Skin of body (tissue), 1 donor: ENCODE measurements at regions not wholly inside any gene's neighbourhood (a gene's known extent, or its start where the extent isn't known, plus 50 kb on each side); places are given as distances from the start of the nearest gene placed in this dataset.
"Not testable (repeated sequence)": the region's sequence is repeated elsewhere in the genome, so short reads cannot be mapped to it uniquely, and the experiment has no call there.

Experiments used
- DNase-seq: peaks from one replicate; lab custom pipeline; 2025; lab: John Stamatoyannopoulos, UW

DNA sequence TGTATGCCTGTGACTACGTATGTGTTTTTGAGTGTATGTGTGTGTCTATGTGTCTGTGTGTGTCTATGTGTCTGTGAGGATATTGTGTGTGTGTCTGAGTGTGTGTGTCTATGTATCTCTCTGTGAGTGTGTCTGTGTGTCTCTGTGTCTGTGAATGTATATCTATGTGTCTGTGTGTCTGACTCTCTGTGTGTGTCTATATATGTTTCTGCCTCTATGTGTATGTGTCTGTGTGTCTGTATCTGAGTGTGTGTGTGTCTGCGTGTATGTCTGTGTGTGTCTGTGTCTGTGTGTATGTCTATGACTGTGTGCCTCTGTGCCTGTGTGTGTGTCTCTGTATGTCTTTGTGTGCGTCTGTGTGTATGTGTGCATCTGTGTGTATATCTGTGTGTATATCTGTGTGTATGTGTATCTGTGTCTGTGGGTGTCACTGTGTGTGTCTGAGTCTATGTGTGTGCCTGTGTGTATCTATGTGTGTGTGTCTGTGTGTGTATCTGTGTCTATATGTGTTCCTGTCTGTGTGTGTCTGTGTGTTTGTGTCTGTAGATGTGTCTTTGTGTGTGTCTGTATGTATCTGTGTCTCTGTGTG lies 172.7 kb downstream of the MYCN start:
- no peak for DNase-seq

DNA sequence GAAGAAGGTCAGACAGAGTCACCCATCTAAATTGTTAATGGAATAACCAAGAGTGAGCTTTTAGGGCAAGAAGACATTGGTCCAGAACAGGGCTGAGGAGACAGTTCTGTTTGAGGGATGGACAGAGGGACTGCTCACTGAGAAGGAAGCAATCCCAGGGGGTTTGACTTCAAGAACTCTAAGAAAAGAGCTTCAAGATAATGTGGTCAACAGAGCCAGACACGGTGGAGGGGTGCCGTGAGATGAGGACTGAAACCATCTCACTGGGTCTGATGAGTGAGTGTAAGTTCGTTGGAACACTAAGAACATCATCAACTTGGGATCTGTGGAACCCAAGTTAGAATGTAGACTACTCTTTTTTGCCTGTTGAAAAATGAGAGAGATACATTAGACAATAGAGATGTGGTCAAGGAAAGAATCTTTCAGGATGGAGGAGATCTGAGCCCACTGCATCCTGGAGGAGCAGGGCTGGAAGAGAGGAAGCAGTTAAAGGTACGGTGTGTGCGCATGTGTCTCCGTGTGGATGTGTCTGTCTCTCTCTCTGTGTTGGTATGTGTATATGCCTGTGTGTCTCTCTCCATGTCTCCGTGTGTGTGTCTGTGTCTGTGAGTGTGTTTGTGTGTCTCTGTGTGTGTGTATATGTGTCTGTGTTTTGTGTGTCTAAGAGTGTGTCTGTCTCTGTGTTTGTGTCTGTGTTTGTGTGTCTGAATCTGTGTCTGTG lies 172.1 kb downstream of the MYCN start:
- DNase-seq: no peak

DNA sequence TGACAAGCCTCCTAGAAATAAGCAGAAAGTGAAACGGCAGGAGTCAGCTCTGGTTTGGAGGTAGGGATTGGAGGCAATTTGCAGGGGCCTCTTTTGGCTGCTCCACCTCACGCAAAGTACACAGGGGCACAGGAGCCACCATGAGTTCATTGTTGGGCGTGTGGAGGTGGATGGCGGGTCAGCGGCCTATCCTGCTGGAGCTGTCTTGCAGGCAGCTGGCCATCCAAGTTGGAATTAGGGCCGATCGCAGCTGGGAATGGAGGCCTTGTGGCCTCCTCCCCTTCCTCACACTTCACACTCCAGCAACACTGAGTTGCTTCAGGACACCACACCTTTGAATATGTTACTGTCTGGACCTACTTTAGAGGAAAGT lies 171.5 kb downstream of the MYCN start:
- no peak for DNase-seq

DNA sequence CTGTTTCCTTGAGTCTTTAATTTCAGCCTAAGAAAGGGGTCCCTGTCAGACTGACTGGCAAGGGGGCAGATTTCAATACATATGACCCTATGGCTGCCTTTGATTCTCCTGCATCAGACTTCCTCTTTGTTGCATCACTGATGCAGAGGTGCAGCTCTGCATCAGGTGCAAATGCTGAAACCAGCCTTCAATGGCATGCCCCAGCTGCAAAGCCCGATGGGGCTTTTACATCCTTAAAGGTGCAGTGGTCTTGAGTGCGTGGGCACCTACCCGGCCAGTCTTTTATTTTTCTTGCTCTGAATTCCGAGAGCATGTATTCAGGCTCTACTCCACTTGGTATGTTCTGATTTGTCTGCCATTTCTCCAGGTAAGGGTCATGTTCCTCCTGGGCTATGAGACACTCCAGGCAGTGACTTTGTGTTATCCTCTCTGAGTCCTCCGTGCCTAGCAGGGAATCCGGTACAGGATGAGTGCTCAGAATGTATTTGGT lies 169.5 kb downstream of the MYCN start:
- DNase-seq: no peak

DNA sequence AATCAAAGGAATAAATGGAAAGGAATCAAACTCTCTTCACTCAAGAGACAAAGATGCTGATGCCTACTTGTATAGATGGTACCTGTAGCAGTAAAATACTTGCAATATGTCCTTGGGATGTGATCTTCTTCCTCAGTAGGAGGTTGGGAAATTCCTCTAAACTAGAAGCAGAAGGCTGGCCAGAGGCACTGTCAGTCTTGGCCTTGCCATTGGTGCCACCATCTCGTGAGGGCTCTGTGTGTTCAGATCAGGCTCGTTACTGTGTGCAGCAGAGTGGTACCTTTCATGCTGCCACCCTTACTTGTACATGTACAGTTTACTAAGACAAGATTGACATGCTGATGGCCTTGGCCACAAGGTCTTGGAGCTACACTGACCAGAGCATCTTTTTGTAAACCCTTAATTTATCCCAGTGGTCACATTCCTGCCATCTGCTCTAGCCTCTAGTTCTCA lies 169.0 kb downstream of the MYCN start:
- no peak for DNase-seq

DNA sequence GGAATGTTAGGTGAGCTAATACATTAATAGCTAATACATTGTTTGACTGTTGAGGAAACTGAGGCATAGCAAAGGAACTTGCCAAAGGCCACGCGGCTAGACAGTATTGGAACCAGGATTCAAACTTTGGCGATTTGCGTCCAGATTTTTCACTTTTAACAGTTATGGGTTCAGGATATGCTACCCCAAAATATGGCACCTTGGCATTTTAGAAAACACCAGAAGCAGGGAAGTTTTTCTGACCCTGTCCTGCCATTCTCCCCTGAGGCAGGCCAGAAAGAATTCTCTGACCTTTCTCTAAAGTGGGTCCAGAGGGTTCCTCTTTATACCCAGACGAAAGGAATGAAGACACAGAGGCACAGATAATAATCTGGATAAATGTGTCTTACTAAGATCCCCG lies 166.9 kb downstream of the MYCN start:
- no peak for DNase-seq

DNA sequence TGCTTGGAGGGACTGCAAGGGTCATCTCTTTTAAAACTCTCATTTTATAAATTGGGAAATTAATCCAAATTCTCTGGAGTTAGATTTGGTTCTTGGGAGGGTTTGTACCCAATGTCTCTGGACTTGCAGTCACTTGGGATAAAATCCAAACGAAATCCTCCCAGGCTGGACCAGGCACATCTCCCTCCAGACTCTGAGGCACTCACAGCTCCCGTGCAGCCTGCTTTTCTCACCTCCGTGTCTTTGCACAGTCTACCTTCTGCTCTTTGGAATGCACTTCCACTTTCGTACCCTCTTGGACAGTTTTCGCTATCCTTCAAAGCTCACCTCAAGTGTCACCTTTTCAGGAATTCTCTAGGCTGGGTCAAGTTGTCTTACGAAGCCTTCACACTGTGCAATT lies 166.3 kb downstream of the MYCN start:
- no peak for DNase-seq

DNA sequence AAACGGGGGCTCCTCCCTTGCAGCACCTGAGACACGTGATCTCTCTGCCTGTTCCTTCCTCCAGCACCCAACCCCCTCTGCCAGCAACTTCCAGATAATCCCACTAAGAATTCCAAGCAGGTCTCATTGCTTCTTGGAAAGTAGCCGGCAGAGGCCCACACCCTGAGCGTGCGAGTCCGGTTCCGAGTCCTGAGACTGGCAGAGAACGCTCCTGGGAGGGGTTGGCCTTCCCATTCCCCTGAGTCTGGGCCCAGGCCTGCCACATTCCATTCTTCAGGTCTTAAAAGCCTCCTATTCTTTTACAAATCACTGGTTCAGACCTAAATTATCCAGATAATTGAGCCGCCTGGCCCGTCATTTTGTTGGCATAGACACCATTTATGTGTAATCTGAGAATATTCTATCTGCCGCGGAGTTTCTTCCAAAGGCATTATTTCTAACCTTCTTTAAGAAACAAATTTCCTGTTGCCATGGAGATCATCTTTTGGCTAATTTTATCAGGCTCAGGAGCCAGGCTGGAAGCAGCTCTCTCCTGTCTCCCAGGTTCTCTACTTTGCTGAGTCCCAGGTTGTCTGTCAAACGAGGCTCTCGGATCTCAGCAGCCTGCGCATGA lies 165.4 kb downstream of the MYCN start:
- no peak for DNase-seq

DNA sequence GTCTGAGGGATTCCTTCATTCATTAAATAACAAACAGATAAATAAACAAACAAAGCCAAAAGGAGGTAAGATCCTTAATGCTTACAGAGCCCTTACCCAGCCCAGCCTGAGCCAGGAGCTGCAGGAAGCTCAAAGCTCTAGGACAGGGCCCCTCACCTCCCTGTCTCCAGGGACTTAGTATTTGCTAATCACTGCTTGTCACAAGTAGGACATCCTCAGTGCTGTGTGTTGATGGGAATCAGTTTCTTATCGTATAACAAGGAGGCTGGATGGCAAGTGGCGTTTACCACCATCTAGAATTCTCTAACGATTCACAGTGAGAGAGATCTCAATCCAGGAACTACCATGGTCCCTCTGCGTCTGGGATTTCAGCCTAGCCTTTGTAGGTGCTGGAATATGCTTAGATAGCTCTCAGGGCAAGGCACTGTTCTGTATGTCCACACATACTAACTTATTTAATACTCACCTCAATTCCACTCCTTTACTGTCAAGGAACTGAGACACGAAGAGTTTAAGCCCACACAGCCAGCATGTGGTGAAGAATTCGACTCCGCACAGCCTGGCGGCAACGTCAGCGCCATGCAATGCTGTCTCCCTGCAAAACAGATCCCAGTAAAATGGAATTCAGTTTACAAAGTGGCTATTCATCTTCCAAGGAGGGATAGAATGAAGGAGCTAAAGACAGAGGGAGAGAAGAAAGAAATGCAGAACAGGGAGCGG lies 164.8 kb downstream of the MYCN start:
- no peak for DNase-seq

DNA sequence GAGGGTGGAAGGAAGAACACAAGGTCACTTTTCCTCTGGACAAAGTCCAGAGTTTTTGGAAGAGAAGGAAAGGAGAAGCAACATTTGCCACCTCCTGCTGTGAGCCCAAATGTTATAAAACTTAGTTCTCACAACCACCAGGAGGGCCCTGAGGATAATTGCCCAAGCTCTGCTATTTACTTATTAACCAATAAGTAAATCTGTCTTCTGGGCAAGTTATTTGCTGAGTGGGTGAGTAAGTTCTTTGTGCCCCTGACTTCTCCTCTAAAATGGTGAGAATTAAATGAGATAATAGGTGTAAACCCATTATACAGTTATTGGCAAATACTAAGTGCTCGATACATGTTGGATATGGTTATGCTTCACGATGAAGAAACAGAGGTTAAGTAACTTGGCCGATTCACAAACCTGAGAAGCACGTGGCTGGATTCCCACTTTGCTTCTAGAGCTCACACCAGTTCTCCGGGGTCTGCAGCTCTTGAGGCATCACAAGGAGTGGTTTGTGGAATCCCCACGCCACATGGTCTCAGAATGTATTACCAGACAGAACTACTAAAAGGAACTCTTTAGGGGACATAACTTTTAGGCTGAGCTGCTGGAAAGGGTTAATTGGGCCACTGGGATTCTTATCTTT lies 164.1 kb downstream of the MYCN start:
- no peak for DNase-seq

DNA sequence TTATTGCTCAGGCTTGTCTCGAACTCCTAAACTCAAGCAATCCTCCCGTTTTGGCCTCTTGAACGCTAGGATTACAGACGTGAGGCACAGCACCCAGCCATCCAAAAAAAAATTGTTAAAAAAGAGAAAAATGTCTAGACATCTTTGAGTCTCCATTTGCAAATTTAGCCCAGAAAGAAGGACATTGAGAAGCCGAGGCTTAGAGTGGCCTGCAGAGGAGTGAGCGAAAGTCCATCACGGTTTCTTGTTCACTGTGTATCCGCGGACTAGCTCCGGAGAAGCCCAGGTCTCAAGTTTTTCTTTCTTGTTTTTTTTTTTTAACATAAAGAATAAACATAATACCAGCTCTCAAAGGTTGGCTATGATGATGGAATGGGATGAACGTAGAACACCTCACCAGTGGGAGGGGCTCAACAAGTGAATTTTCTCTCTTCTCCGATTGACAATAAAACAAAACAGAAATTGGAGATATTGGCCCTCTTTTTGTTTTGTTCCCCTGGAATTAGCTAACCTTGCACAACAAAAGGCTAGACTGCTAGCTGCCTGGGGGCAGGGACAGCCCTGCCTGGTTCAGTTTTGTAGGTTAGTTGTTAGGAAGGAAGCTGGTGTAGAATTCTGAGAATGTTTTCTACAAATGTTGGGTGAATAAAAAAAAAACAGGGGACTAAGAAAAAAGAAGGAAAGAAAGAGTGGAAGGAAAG lies 163.4 kb downstream of the MYCN start:
- no peak for DNase-seq

DNA sequence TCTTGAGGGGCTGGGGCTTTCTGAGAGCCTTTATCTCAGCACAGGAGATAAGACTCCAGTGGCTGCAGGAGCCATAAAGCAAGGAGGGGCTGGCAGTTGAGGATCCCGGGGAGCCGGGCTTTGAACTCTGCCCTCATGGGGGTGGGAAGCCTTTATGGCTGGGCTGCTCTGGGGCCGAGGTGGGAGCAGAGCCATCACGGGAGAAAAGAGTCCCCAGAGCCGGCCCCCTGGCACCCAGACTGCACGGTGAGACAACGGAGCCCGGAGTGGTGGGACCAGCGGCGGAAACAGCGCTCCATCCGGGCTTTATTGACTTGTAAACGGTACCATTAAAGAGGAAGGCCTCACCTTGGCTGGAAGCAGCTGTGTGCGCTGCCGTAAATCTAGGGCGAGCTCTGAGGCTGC lies 162.6 kb downstream of the MYCN start:
- no peak for DNase-seq

DNA sequence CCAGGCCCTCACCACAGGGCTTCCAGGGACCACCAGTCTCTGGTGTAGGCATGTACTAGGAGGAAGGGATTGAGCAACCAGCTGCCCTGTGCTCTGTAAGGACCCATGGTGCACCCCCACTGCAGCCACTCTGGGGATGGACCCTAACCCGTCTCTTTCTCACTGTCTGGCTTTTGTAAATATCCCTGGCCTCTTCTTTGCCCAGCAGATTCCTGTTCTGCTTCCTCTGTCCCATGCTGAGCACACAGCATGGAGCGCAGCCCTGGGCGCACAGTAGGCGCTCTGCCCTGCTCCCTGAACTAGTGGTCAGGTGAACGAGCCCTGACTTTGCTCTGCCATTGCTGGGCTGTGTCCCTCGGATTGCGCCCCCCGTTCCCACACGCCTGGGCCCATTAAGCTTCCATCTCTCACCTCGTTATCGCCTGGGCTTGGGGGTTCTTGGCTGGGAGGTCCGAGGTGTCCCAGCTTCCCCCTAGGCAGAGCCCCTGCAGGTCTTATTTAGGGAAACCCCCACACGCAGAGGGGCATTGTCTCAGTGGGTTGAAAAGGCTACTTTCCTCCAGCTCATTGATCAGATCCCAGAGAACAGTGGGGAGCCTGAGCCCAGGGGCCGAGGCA lies 162.1 kb downstream of the MYCN start:
- no peak for DNase-seq

DNA sequence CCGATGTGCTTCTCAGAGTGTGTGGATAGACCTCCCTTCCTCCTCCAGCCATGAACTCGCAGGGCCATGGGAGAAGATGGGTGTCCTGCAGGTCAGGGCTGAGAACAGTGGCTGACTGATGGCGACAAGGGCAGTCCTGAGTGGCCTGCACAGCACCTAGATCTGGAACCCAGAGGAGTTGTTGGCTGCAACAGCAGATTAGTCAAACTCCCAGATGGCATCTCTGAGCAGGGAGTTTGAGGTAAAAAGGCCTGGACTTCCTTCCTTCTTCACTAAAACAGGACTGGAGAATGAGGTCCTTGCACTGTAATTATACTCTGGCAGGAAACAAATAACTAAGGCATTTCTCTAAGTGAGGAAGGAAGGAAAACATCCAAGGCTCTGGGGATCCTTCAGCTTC lies 160.8 kb downstream of the MYCN start:
- DNase-seq: no peak

DNA sequence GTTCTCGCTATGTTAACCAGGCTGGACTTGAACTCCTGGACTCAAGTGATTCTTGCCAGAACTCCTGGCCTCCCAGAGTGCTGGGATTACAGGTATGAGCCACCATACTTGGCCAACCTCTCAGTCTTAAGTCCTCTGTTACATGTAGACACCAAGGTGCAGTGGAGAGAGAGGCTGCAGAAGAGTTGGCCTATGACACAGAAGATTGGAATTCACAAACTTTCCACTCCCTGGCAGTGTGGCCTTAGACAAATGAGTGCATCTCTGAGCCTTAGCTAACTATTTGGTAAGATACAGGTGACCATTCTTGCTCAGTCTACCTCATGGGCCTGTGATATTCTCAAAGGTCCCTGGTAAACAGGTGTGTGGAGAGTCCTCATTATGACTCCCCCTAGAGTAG lies 159.7 kb downstream of the MYCN start:
- DNase-seq: no peak

DNA sequence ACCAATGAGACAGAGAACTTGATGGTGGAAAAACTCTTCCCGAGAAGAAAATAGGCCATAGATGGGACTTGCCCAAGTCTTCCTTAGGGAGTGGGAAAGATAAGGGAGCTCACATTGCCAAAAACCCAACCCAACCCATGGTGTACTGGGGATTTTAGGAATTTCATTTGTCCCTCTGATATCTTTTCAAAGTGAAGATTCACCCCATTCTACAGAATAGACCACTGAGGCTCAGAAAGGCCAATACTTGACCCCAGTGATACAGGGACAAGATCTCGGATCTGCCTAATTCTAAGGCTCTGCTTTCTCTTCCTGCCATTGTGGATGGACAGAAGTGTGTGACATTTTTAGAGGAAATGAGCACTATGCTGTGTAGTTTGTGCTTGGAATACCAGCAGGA lies 159.0 kb downstream of the MYCN start:
- no peak for DNase-seq

DNA sequence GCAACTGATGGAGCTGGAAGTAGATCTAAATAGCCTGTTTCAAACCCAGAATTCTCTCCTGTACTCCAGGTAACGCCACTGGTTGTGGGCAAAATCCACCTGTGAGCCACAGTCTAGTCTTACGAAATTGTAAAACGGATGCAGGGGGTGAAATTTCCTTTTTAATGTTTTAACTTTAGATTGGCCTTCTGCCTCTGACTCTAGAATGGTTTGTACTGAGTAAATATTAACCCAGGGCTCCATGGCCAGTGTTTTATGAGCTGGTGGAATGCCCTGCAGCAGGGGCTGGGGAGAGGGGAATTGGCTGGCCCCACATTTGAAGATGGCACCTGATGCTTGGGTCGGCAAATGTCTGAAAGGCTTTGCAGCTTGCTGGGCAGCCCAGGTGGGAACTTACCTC lies 156.6 kb downstream of the MYCN start:
- no peak for DNase-seq

DNA sequence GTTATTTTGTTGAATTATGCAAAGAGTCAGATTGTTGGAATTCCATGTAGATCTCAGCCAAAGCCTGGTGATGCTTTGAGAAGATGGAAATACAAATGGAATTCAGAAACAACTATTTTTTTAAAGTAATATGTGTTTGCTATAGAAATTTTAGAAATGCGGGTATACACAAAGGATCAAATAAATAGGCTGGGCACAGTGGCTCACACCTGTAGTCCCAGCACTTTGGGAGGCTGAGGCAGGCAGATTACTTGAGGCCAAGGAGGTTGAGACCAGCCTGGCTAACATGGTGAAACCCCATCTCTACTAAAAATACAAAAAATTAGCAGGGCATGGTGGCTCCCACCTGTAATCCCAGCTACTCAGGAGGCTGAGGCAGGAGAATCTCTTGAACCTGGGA lies 155.1 kb downstream of the MYCN start:
- DNase-seq: not testable (repeated sequence)

DNA sequence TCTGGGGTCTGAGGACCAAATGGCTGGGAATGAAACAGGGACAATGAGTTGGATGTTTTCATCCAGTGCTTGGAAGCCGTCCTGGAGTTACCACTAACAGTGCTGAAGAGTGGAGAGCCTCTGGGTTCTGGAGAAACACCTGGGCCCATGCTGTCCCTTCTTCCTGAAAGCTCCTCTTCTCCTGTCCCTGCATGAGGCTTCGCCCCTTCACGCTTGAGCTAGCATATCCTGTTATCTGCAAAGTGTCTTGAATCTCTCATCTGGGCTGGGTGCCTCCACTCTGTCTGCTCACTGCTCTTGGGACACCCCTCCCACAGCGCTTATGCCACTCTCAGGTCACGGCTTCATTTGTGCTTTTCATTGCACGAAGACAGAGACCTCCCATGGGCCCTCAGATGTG lies 154.5 kb downstream of the MYCN start:
- no peak for DNase-seq

DNA sequence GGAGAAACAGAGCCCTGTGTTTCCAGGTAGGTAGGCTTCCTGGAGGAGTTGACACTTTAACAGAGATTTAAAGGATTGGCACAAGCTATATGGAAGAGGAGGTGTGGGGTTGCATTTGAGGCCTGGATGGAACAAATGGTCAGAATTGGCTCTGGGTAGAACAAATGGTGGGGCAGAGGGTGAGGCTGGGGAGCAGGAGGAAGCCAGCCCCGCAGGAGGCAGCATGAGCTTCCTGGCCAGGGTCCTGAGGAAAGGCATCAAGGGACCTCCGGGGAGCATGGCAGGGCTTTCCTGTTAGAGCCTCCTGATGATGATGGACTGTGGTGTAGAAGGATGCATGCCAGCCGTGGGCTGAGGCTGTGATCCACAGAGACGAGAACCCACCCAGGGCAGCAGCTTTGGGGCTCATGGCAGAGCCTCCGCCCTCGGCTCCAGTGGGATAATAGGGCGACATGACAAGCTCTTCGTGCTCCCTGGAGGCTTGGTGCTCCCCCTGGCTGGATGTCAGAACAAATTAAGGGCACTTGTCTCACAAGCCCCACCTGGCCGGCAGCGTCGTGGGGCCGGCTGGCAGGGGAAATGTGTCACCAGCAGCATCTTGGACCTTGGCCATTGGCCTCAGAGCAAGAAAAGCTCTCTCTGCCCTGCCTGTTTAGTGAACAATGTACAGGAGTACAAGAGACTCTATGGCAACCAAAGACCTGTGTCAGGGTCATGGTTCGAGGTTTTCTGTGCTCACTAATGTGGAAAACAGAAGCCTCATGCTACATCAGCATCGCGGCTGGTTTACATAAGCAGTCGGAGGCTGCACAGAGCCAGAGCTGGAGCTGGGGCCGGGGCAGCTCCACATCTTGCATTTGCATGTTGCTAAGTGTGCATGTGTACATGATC lies 153.5 kb downstream of the MYCN start:
- no peak for DNase-seq
